GM18867 (cell line): ENCODE measurements at regions not wholly inside any gene's neighbourhood (a gene's known extent, or its start where the extent isn't known, plus 50 kb on each side); places are given as distances from the start of the nearest gene placed in this dataset.
"Not testable (repeated sequence)": the region's sequence is repeated elsewhere in the genome, so short reads cannot be mapped to it uniquely, and the experiment has no call there.

Source experiments
- ATAC-seq: cut with Tn5 transposase; IDR thresholded peaks from one replicate; pipeline ENCODE4 v1.9.1; 2021; ENCODE audit warnings: mild to moderate bottlenecking, moderate library complexity; ENCODE audit not compliant: unreplicated experiment

GRCh38 chr1:37362594-37363385 is 111.6 kb upstream of the ZC3H12A start:
- no peak for ATAC-seq

GRCh38 chr1:37363535-37363934 is 110.8 kb upstream of the ZC3H12A start:
- ATAC-seq, result no peak

- ATAC-seq, result not testable (repeated sequence)
These were observed 105.6 kb upstream of the ZC3H12A start for GRCh38 chr1:37368665-37369315.

- no peak for ATAC-seq
These were observed 102.1 kb upstream of the ZC3H12A start for GRCh38 chr1:37372302-37372701.

- no peak for ATAC-seq
These were observed 101.7 kb upstream of the ZC3H12A start for GRCh38 chr1:37372711-37373110.

- no peak for ATAC-seq
These were observed 101.0 kb upstream of the ZC3H12A start for GRCh38 chr1:37373413-37373812.

- not testable (repeated sequence) for ATAC-seq
These were observed 93.8 kb upstream of the ZC3H12A start for GRCh38 chr1:37380546-37380945.

- no peak for ATAC-seq
These were observed 86.5 kb upstream of the ZC3H12A start for GRCh38 chr1:37387854-37388253.

- ATAC-seq, result no peak
These were observed 85.1 kb upstream of the ZC3H12A start for GRCh38 chr1:37389327-37389726.

- ATAC-seq, result no peak
These were observed 83.0 kb upstream of the ZC3H12A start for GRCh38 chr1:37391211-37392011.

GRCh38 chr1:37392051-37392450 is 82.3 kb upstream of the ZC3H12A start:
- ATAC-seq, result no peak

- no peak for ATAC-seq
These were observed 80.9 kb upstream of the ZC3H12A start for GRCh38 chr1:37393173-37394120.

GRCh38 chr1:37394574-37395464 is 79.6 kb upstream of the ZC3H12A start:
- ATAC-seq, result no peak

GRCh38 chr1:37398096-37398495 is 76.3 kb upstream of the ZC3H12A start:
- ATAC-seq, result no peak

GRCh38 chr1:37399205-37399604 is 75.2 kb upstream of the ZC3H12A start:
- ATAC-seq, result no peak

GRCh38 chr1:37399830-37400464 is 74.4 kb upstream of the ZC3H12A start:
- ATAC-seq, result no peak

GRCh38 chr1:37400466-37401225 is 73.7 kb upstream of the ZC3H12A start:
- ATAC-seq, result no peak

GRCh38 chr1:37403166-37403565 is 71.2 kb upstream of the ZC3H12A start:
- no peak for ATAC-seq
